MM.1S (cell line): ENCODE measurements at regions not wholly inside any gene's neighbourhood (a gene's known extent, or its start where the extent isn't known, plus 50 kb on each side); places are given as distances from the start of the nearest gene placed in this dataset.

Experiments used
- CTCF ChIP-seq: fragments of 300-600 bp; sonication (generic); IDR thresholded peaks from 2 replicates; pipeline ENCODE4 v1.5.1; 2016; ENCODE audit warnings: antibody characterized with exemption, low read length, mixed read lengths
- EZH2phosphoT487 ChIP-seq: fragments of 300-600 bp; sonication (generic); IDR thresholded peaks from 2 replicates; pipeline ENCODE4 v1.6.1; 2018; ENCODE audit warnings: antibody characterized with exemption, low read length

- no peak for TF ChIP-seq CTCF
- no peak for TF ChIP-seq EZH2phosphoT487
These were observed 1082.9 kb downstream of the GATA3 start for GRCh38 chr10:9137368-9137767.
